Large intestine (tissue), 3 donors: ENCODE measurements at regions not wholly inside any gene's neighbourhood (a gene's known extent, or its start where the extent isn't known, plus 50 kb on each side); places are given as distances from the start of the nearest gene placed in this dataset.

Experiments
- DNase-seq, 2 donors: peaks; one replicate each; pipeline versions ENCODE4 v3.0.0 to v3.0.0-alpha.2; 2013
- H3K27ac ChIP-seq: one replicate; pipeline ENCODE4 v1.5.1; 2013; ENCODE audit warnings: low read length
- H3K27me3 ChIP-seq: 2 replicates; pipeline ENCODE4 v1.6.1; 2013; ENCODE audit warnings: low read length; ENCODE audit not compliant: control insufficient read depth, insufficient read depth
- H3K36me3 ChIP-seq: 2 replicates; pipeline ENCODE4 v1.6.1; 2013; ENCODE audit warnings: low read length; ENCODE audit not compliant: control insufficient read depth, insufficient read depth
- H3K4me1 ChIP-seq: one replicate; pipeline ENCODE4 v1.6.1; 2013; ENCODE audit warnings: low read length; ENCODE audit not compliant: control insufficient read depth, insufficient read depth
- H3K4me3 ChIP-seq: one replicate; pipeline ENCODE4 v1.5.1; 2013; ENCODE audit warnings: low read length
- H3K9me3 ChIP-seq: one replicate; pipeline ENCODE4 v1.6.1; 2013; ENCODE audit warnings: mild to moderate bottlenecking, low read depth, low read length, moderate library complexity; ENCODE audit not compliant: control insufficient read depth
- WGBS: methylation state at CpG from one replicate; pipeline ENCODE4 v1.1.5; 2013; ENCODE audit warnings: low lambda C conversion rate; ENCODE audit not compliant: insufficient coverage; 5-methylcytosine and 5-hydroxymethylcytosine counted together

GRCh38 chr10:25707976-25708671 is 225.9 kb upstream of the MYO3A start:
- no peaks in the 10 kb centered on the region for H3K4me1 ChIP-seq
- WGBS: 86% methylated on average over 1 of the region's 8 CpGs
- H3K27me3 ChIP-seq: no peaks in the 10 kb centered on the region
- no peaks in the 10 kb centered on the region for H3K36me3 ChIP-seq
- H3K4me3 ChIP-seq: no peak overlapping the region
- no peak for DNase-seq
- no peaks in the 10 kb centered on the region for H3K9me3 ChIP-seq
- no peak overlapping the region for H3K27ac ChIP-seq

GRCh38 chr10:25713894-25714240 is 220.2 kb upstream of the MYO3A start:
- no peaks in the 10 kb centered on the region for H3K36me3 ChIP-seq
- no peak overlapping the region for H3K27ac ChIP-seq
- DNase-seq: no peak
- H3K4me1 ChIP-seq: no peaks in the 10 kb centered on the region
- no peaks in the 10 kb centered on the region for H3K27me3 ChIP-seq
- no peak overlapping the region for H3K4me3 ChIP-seq
- H3K9me3 ChIP-seq: no peaks in the 10 kb centered on the region
- WGBS: 100% methylated on average over 1 of the region's 3 CpGs

GRCh38 chr10:25724241-25724640 is 209.8 kb upstream of the MYO3A start:
- Histone ChIP-seq H3K9me3 (no peaks in the 10 kb centered on the region), H3K4me1 (no peaks in the 10 kb centered on the region), H3K27me3 (no peaks in the 10 kb centered on the region), H3K27ac (no peak overlapping the region), H3K4me3 (no peak overlapping the region), H3K36me3 (no peaks in the 10 kb centered on the region)
- no CpG with 5 or more reads among the region's 1 CpG for WGBS
- DNase-seq: no peak

DNA sequence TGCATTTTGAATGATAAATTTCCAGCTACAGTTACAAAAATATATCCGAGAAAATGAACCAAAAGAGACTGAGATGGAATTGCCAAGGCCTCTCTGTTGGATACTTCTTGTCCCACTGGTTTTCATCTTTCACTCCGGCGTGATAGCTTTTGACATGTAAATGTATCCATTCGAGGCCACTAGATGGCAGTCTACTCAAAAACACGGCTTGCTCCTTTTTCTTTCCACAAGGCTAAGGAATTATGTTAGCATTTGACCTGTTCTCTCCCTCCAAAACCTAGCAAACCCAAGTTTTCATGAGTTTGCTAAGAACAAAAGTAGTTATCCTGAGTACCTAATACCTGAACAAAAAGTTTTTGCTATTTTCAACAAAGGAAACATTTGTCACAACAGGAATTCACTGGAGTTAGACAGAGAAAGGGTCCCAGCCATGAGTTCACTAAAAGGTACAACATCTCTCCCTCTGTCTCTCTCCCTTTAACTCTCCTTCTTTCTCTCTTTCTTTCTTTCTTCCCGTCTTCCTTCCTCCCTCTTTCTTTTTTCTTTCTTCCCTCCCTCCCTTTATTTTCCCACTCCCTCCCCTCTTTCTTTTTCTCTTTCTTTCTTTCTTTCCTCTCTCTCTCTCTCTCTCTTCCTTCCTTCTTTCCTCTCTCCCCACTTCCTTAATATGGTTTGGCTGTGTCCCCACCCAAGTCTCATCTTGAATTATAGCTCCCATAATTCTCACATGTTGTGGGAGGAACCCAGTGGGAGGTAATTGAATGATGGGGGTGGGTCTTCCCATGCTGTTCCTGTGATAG is 207.9 kb upstream of the MYO3A start:
- Histone ChIP-seq H3K4me1 (no peaks in the 10 kb centered on the region), H3K9me3 (no peaks in the 10 kb centered on the region), H3K4me3 (no peak overlapping the region), H3K27me3 (no peaks in the 10 kb centered on the region), H3K27ac (no peak overlapping the region), H3K36me3 (no peaks in the 10 kb centered on the region)
- peak; percentile 13 to 22 for DNase-seq
- WGBS: 4% methylated on average over 3 of the region's 6 CpGs

DNA sequence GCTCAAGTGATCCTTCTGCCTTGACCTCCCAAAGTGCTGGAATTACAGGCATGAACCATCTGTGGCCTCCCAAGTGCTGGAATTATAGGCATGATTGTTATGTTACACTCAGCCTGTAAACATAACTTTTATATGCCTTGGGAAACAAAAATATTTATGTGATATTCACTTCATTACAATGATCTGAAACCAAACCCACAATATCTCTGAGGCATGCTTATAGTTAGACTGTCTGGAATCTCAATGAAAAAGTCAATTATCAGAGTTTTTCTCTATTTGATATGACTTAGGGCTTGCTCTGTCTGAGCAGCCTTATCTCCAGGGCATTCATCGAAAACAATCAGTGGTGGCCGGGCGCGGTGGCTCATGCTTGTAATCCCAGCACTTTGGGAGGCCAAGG is 195.3 kb upstream of the MYO3A start:
- Histone ChIP-seq H3K4me1 (no peaks in the 10 kb centered on the region), H3K4me3 (no peak overlapping the region), H3K9me3 (no peaks in the 10 kb centered on the region), H3K27ac (no peak overlapping the region), H3K36me3 (no peaks in the 10 kb centered on the region), H3K27me3 (no peaks in the 10 kb centered on the region)
- WGBS: no CpG with 5 or more reads among the region's 4 CpGs
- DNase-seq: no peak

- DNase-seq: no peak
- no peak overlapping the region for H3K27ac ChIP-seq
- no peak overlapping the region for H3K4me3 ChIP-seq
- H3K4me1 ChIP-seq: no peaks in the 10 kb centered on the region
- no peaks in the 10 kb centered on the region for H3K36me3 ChIP-seq
- no peaks in the 10 kb centered on the region for H3K27me3 ChIP-seq
- WGBS: 80% methylated on average over 1 of the region's 3 CpGs
- H3K9me3 ChIP-seq: no peaks in the 10 kb centered on the region
These were observed 190.2 kb upstream of the MYO3A start for GRCh38 chr10:25743832-25744231.

DNA sequence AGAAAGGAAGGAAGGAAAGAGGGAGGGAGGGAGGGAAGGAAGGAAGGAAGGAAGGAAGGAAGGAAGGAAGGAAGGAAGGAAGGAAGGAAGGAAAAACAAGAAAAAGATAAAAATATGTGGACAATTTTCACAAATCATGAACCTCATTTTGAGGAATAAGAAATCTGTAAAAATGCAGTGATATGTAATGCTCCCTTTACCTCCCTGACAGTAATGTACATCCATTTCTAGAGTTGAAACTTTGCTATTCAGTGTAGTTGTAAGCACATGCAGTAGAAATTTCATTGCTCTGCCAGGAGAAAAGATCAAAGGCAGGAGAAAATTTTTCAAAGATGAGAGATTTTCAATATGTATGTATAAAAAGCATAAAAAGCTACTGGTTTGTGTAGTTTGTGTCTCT is 189.5 kb upstream of the MYO3A start:
- DNase-seq: no peak
- no peak overlapping the region for H3K4me3 ChIP-seq
- no peaks in the 10 kb centered on the region for H3K9me3 ChIP-seq
- no peaks in the 10 kb centered on the region for H3K36me3 ChIP-seq
- H3K27me3 ChIP-seq: no peaks in the 10 kb centered on the region
- no peak overlapping the region for H3K27ac ChIP-seq
- no peaks in the 10 kb centered on the region for H3K4me1 ChIP-seq

- Histone ChIP-seq H3K27ac (no peak overlapping the region), H3K9me3 (no peaks in the 10 kb centered on the region), H3K36me3 (no peaks in the 10 kb centered on the region), H3K27me3 (no peaks in the 10 kb centered on the region), H3K4me3 (no peak overlapping the region), H3K4me1 (no peaks in the 10 kb centered on the region)
- WGBS: no CpG with 5 or more reads among the region's 3 CpGs
- DNase-seq: no peak
These were observed 188.1 kb upstream of the MYO3A start for GRCh38 chr10:25745976-25746375.

- no peaks in the 10 kb centered on the region for H3K36me3 ChIP-seq
- no peak for DNase-seq
- 90% methylated on average over 2 of the region's 2 CpGs for WGBS
- no peak overlapping the region for H3K4me3 ChIP-seq
- no peaks in the 10 kb centered on the region for H3K9me3 ChIP-seq
- H3K27me3 ChIP-seq: no peaks in the 10 kb centered on the region
- no peaks in the 10 kb centered on the region for H3K4me1 ChIP-seq
- no peak overlapping the region for H3K27ac ChIP-seq
These were observed 186.9 kb upstream of the MYO3A start for GRCh38 chr10:25747084-25747483.

GRCh38 chr10:25748509-25748908 is 185.5 kb upstream of the MYO3A start:
- no CpG with 5 or more reads among the region's 4 CpGs for WGBS
- Histone ChIP-seq H3K4me3 (no peak overlapping the region), H3K9me3 (no peaks in the 10 kb centered on the region), H3K4me1 (no peaks in the 10 kb centered on the region), H3K27ac (no peak overlapping the region), H3K27me3 (no peaks in the 10 kb centered on the region), H3K36me3 (no peaks in the 10 kb centered on the region)
- DNase-seq: no peak

- no peaks in the 10 kb centered on the region for H3K36me3 ChIP-seq
- DNase-seq: no peak
- H3K27ac ChIP-seq: no peak overlapping the region
- H3K4me1 ChIP-seq: no peaks in the 10 kb centered on the region
- WGBS: no CpG with 5 or more reads among the region's 2 CpGs
- no peak overlapping the region for H3K4me3 ChIP-seq
- no peaks in the 10 kb centered on the region for H3K9me3 ChIP-seq
- no peaks in the 10 kb centered on the region for H3K27me3 ChIP-seq
These were observed 180.3 kb upstream of the MYO3A start for GRCh38 chr10:25753776-25754175.
